ENCODE measurements at regions not wholly inside any gene's neighbourhood (a gene's known extent, or its start where the extent isn't known, plus 50 kb on each side); places are given as distances from the start of the nearest gene placed in this dataset.
A peak's percentile ranks its signal among the peaks of the same experiment; 100 is the strongest.

DNA sequence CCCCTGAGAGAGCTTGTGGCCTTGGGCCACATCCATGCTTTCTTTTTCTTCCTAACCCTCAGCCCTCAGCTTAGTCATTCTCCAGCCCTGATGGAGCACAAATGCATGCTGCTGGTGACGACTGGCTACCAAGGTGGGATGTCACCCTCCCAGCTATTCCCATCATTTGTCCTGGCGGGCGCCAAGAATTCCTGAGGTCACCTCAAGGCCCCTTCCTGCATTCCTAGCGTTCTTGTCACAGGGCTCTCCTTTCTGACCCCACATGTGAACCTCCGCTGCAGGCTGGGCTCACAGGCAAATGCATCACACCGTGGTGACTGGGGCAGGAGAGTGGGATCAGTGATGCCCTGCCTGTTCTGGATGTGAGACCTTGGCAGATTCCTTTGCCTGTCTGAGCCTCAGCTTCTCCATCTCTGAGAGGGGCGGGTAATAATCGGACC, 53.4 kb upstream of the IFFO2 start:
- intact Hi-C loops (cut with DNase I): loop anchor here (2.0 to 5.0 kb wide), 3 partner anchors 53 to 103 kb away; partner anchors contain the start of gene IFFO2
- no peak for DNase-seq
- Histone ChIP-seq H3K9me3 (no peaks in the 10 kb centered on the region), H3K27ac (peak overlapping the region; percentile 76 to 93 (median 82)), H3K36me3 (no peaks in the 10 kb centered on the region), H3K27me3 (no peaks in the 10 kb centered on the region), H3K4me3 (no peak overlapping the region), H3K4me1 (peaks cover 0 to 33% (median 27%) of the 10 kb centered on the region in 4 donors)
- no peak for TF ChIP-seq POLR2AphosphoS5 (IDR thresholded peaks at IDR 0.05)
- TF ChIP-seq, protein P1, sequence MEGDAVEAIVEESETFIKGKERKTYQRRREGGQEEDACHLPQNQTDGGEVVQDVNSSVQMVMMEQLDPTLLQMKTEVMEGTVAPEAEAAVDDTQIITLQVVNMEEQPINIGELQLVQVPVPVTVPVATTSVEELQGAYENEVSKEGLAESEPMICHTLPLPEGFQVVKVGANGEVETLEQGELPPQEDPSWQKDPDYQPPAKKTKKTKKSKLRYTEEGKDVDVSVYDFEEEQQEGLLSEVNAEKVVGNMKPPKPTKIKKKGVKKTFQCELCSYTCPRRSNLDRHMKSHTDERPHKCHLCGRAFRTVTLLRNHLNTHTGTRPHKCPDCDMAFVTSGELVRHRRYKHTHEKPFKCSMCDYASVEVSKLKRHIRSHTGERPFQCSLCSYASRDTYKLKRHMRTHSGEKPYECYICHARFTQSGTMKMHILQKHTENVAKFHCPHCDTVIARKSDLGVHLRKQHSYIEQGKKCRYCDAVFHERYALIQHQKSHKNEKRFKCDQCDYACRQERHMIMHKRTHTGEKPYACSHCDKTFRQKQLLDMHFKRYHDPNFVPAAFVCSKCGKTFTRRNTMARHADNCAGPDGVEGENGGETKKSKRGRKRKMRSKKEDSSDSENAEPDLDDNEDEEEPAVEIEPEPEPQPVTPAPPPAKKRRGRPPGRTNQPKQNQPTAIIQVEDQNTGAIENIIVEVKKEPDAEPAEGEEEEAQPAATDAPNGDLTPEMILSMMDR (IDR thresholded peaks at IDR 0.05): no peak
- no peak for TF ChIP-seq POLR2A (IDR thresholded peaks at IDR 0.05)
- TF ChIP-seq EP300 (IDR thresholded peaks at IDR 0.05): no peak
- 74 to 75% methylated on average over 8 of the region's 8 CpGs for WGBS, 2 donors

DNA sequence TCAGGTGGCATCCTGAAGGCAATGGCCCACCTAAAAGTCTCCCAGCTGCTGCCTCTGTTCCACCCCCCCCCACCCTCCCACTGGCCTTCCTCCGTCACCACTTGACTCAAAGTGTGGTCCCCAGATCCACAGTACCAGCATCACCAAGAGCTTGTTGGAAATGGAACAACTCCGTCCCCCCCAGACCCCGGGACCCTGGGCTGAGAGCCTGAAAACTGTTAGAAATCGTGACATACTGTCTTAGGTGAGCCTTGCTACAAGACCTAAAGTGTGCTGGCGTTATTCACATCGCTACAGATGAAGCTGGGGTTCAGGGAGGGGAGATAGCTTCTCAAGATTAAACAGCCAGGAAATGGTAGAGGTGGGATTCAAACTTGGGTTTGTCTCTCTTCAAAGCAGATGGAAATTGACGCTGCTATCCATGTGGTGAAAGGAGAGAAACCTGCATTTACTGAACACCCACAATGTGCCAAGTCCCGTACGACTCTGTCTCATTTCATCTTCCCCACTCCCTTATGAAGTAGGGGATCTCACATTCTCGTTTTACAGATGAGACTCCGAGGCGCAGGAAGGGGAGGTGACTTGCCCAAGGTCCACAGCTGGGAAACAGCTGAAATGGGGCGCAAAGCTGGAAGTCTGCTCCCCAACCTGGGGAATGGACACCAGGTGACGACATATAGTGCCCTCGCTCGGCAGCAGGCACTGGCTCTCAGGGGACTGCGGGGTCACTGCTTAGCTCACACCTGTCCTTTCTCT, 52.8 kb upstream of the IFFO2 start:
- H3K9me3 ChIP-seq: no peaks in the 10 kb centered on the region
- no peak for DNase-seq
- H3K4me1 ChIP-seq: peaks cover 0 to 33% (median 27%) of the 10 kb centered on the region in 4 donors
- no peak overlapping the region for H3K4me3 ChIP-seq
- H3K27me3 ChIP-seq: no peaks in the 10 kb centered on the region
- H3K36me3 ChIP-seq: no peaks in the 10 kb centered on the region
- intact Hi-C loops (cut with DNase I): no loop called here
- peak overlapping the region in 2 of 4 donors; percentile 81 to 93 for H3K27ac ChIP-seq
- TF ChIP-seq POLR2AphosphoS5 (IDR thresholded peaks at IDR 0.05) (no peak), POLR2A (IDR thresholded peaks at IDR 0.05) (no peak), EP300 (IDR thresholded peaks at IDR 0.05) (no peak)
- TF ChIP-seq, protein P1 (IDR thresholded peaks at IDR 0.05): no peak
- 80 to 81% methylated on average over 17 of the region's 17 CpGs for WGBS, 2 donors

DNA sequence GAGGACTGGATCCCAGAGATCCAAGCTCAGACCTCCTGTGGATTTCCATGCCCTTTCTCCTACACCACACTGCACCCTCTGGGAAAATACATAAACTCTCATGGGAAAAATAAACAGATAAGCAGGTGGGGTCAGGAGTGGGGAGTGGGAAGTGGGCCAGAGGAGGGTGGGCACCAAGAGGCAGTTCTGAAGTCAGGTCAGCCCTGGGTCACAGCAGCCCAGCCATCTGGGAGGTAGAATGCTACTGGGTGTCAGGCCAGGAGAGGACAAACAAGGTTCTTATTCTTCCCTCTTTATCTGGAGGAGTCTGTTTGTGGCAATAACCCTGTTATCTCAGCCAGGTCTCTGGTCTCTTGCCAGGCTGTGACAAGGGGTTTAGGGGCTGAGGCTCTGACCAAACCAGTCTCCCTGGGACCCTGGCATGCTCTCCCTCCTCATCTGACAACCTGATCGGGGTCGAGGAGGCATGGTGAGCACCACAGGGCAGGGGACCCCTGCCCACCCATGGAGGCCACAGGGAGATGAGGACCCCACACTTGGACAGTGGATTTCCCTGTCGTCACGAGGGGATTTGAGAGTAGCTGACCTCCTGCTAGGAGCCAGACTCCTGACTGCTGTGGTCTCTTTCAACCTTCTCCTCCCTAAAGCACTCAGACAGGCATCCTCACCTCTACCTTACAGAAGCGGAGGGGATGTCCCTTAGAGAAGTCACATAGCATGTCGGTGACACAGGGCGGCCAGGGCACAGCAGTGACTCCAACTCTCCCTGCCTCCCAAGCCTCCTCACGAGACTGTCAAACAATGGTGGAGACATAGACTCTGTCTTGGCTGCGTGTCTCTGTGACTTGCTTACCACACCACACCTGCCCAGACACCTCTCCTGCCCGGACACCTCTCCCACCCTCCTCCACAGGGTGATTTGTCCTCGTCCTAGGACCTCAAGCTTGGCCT, 51.3 kb upstream of the IFFO2 start:
- H3K27me3 ChIP-seq: no peaks in the 10 kb centered on the region
- 38 to 75% methylated on average over 11 of the region's 11 CpGs for WGBS, 2 donors
- no peak for TF ChIP-seq POLR2A (IDR thresholded peaks at IDR 0.05)
- TF ChIP-seq, protein P1 (IDR thresholded peaks at IDR 0.05): no peak
- no peak for TF ChIP-seq EP300 (IDR thresholded peaks at IDR 0.05)
- H3K4me1 ChIP-seq: peaks cover 0 to 31% (median 27%) of the 10 kb centered on the region in 4 donors
- no peak for DNase-seq
- no peaks in the 10 kb centered on the region for H3K9me3 ChIP-seq
- H3K27ac ChIP-seq: no peak overlapping the region
- intact Hi-C loops (cut with DNase I): no loop called here
- no peaks in the 10 kb centered on the region for H3K36me3 ChIP-seq
- no peak overlapping the region for H3K4me3 ChIP-seq

DNA sequence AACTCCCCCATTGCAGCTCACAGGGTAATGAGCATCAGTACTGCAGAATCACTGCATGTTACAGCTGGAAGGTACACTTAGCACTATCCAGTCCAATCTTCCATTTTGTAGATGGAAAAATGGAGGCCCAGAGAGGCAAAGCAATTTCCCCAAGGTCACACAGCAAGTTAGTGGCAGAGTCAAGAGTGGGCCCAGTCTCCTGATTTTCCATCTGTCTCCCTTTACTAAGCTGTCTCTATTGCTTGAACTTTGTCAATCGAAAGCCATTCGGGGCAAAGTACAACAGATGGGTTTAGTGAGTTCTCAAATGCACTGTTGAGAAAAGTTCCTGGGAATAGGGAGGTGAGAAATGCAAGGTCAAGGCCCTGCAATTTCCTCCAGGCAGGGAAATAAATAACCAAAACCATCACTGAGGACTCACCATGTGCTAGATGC, 50.4 kb upstream of the IFFO2 start:
- Histone ChIP-seq H3K36me3 (no peaks in the 10 kb centered on the region), H3K27me3 (no peaks in the 10 kb centered on the region), H3K4me1 (peaks cover 0 to 22% (median 20%) of the 10 kb centered on the region in 4 donors), H3K4me3 (no peak overlapping the region), H3K9me3 (peaks cover 0 to 3% (median 0%) of the 10 kb centered on the region in 4 donors), H3K27ac (no peak overlapping the region)
- intact Hi-C loops (cut with DNase I): no loop called here
- TF ChIP-seq, protein P1 (IDR thresholded peaks at IDR 0.05): no peak
- TF ChIP-seq POLR2AphosphoS5 (IDR thresholded peaks at IDR 0.05) (no peak), POLR2A (IDR thresholded peaks at IDR 0.05) (no peak), EP300 (IDR thresholded peaks at IDR 0.05) (no peak)
- DNase-seq: no peak
- 20 to 73% methylated on average over 2 of the region's 2 CpGs for WGBS, 2 donors
